GM12878 (cell line): ENCODE measurements at regions not wholly inside any gene's neighbourhood (a gene's known extent, or its start where the extent isn't known, plus 50 kb on each side); places are given as distances from the start of the nearest gene placed in this dataset.

ENCODE experiments used
- ATAC-seq: fragments of 200-7000 bp; cut with Tn5 transposase; 3 replicates; pipeline ENCODE4 v1.9.1; 2020; ENCODE audit warnings: mild to moderate bottlenecking, moderate library complexity
- BruUV-seq: library from RNA; stranded (reverse); fragments of 400-500 nt; replicated peaks from 2 replicates; lab custom pipeline; 2021; lab: Mats Ljungman, UMichigan
- CTCF ChIA-PET: fragments of 300-600 bp; sonication (Branson Sonifier 250); formaldehyde crosslinking; extraction: SDS; loops from one replicate; lab custom pipeline; 2021; ENCODE audit warnings: inconsistent platforms; lab: Yijun Ruan, JAX
- POLR2A ChIA-PET: fragments of 350-600 bp; formaldehyde crosslinking; extraction: SDS; loops from one replicate; lab custom pipeline; 2021; ENCODE audit warnings: inconsistent platforms; lab: Charles Lee
- RAD21 ChIA-PET: fragments of 300-600 bp; sonication (Branson Sonifier 250); formaldehyde crosslinking; loops from one replicate; lab custom pipeline; 2023; ENCODE audit warnings: antibody characterized with exemption; ENCODE audit not compliant: unreplicated experiment; lab: Charles Lee
- SMC1A ChIA-PET: fragments of 300-600 bp; sonication (Branson Sonifier 250); formaldehyde crosslinking; loops from one replicate; lab custom pipeline; 2023; ENCODE audit not compliant: unreplicated experiment, uncharacterized antibody; lab: Charles Lee
- DNase-seq: peaks from one replicate; pipeline ENCODE4 v3.0.0-alpha.2; 2011; ENCODE audit warnings: low read depth, low spot score
- FAIRE-seq: peaks from 3 replicates; lab custom pipeline; 2011; peaks lifted over from hg19 to GRCh38; lab: Jason Lieb, UNC
- H2AFZ ChIP-seq: 2 replicates; pipeline ENCODE4 v1.6.0; 2011; ENCODE audit warnings: low read depth, low read length, control low read depth; ENCODE audit not compliant: control insufficient read depth
- H3K27ac ChIP-seq: 2 replicates; pipeline ENCODE4 v1.5.1; 2011; ENCODE audit warnings: control low read depth; ENCODE audit not compliant: control insufficient read depth, insufficient read depth
- H3K27me3 ChIP-seq, 2 experiments: replicated peaks in 1 of 2; 2 replicates each; pipeline versions ENCODE4 v1.6.0 to v1.6.1; 2011; ENCODE audit warnings: low read length in 1 of 2; ENCODE audit not compliant: control insufficient read depth in 2 of 2, insufficient read depth in 2 of 2
- H3K36me3 ChIP-seq, 2 experiments: 2 replicates each; pipeline ENCODE4 v1.5.1; 2011; ENCODE audit warnings: low read length in 1 of 2; ENCODE audit not compliant: control insufficient read depth in 2 of 2, insufficient read depth in 2 of 2
- H3K4me1 ChIP-seq: 2 replicates; pipeline ENCODE4 v1.6.1; 2011; ENCODE audit warnings: mild to moderate bottlenecking, low read length, moderate library complexity, mixed read lengths; ENCODE audit not compliant: control insufficient read depth, insufficient read depth
- H3K4me2 ChIP-seq: 2 replicates; pipeline ENCODE4 v1.6.0; 2011; ENCODE audit warnings: control low read depth; ENCODE audit not compliant: control insufficient read depth, insufficient read depth
- H3K4me3 ChIP-seq: fragments of 200-600 bp; sonication (generic); 2 replicates; pipeline ENCODE4 v1.5.1; 2016
- H3K79me2 ChIP-seq: 2 replicates; pipeline ENCODE4 v1.6.0; 2011; ENCODE audit warnings: low read length; ENCODE audit not compliant: control insufficient read depth, insufficient read depth
- H3K9ac ChIP-seq: 2 replicates; pipeline ENCODE4 v1.8.0; 2011; ENCODE audit warnings: low read length, control low read depth, mixed read lengths; ENCODE audit not compliant: control insufficient read depth, insufficient read depth
- H3K9me3 ChIP-seq: replicated peaks from 3 replicates; pipeline ENCODE4 v1.5.1; 2011; ENCODE audit warnings: mild to moderate bottlenecking, low read length; ENCODE audit not compliant: control insufficient read depth, insufficient read depth
- H4K20me1 ChIP-seq: 2 replicates; pipeline ENCODE4 v1.6.0; 2011; ENCODE audit not compliant: control insufficient read depth, insufficient read depth
- BCL11A ChIP-seq: IDR thresholded peaks from 2 replicates; pipeline ENCODE4 v1.6.1; 2011; ENCODE audit warnings: low read depth, low read length
- CBX5 ChIP-seq: sonication (generic); IDR thresholded peaks from 2 replicates; pipeline ENCODE4 v1.6.1; 2016; ENCODE audit warnings: low read depth, moderate library complexity, mild to moderate bottlenecking, inconsistent platforms
- FOXK2 ChIP-seq: fragments of 450-650 bp; IDR thresholded peaks from 2 replicates; pipeline ENCODE4 v1.6.1; 2017; ENCODE audit warnings: mild to moderate bottlenecking, moderate library complexity
- GABPA ChIP-seq: IDR thresholded peaks from 2 replicates; pipeline ENCODE4 v1.6.1; 2014; ENCODE audit warnings: antibody characterized with exemption, low read depth, mild to moderate bottlenecking, inconsistent platforms
- HDAC6 ChIP-seq: fragments of 200-600 bp; sonication (generic); IDR thresholded peaks from one replicate; pipeline ENCODE4 v1.8.0; 2017; ENCODE audit warnings: antibody characterized with exemption; ENCODE audit not compliant: unreplicated experiment
- KAT2A ChIP-seq: conservative IDR thresholded peaks from 2 replicates; pipeline ENCODE4 v1.6.1; 2011; ENCODE audit warnings: low read depth, low read length; ENCODE audit not compliant: control insufficient read depth
- SIX5 ChIP-seq: IDR thresholded peaks from 2 replicates; pipeline ENCODE4 v1.6.1; 2011; ENCODE audit warnings: mild to moderate bottlenecking, low read depth, low read length, moderate library complexity; ENCODE audit not compliant: severe bottlenecking
- SP1 ChIP-seq: IDR thresholded peaks from one replicate; pipeline ENCODE4 v1.6.1; 2011; ENCODE audit warnings: low read depth, low read length
- ZBTB40 ChIP-seq: fragments of 450-650 bp; IDR thresholded peaks from 2 replicates; pipeline ENCODE4 v1.6.1; 2016; ENCODE audit warnings: mild to moderate bottlenecking, moderate library complexity, borderline replicate concordance
- WGBS: methylation state at CpG from one replicate; pipeline ENCODE4 v1.1.6; 2016; ENCODE audit warnings: low lambda C conversion rate; ENCODE audit not compliant: insufficient replicate concordance, insufficient coverage; ENCODE audit errors: missing lambda C conversion rate; 5-methylcytosine and 5-hydroxymethylcytosine counted together
- in situ Hi-C: fragments of 300-500 bp; cut with MboI; formaldehyde crosslinking; loops from 9 replicates; pipeline ENCODE4 v1.14.3; 2018; ENCODE audit warnings: mixed read lengths
- intact Hi-C: fragments of 100-400 bp; cut with micrococcal nuclease; formaldehyde crosslinking; loops from one replicate; pipeline ENCODE4 v1.14.2; 2022; ENCODE audit not compliant: unreplicated experiment

GRCh38 chr11:91783173-91783572 is 441.4 kb upstream of the FAT3 start:
- WGBS, result 3% methylated on average over 2 of the region's 2 CpGs
- TF ChIP-seq SIX5, result no peak
- TF ChIP-seq KAT2A, result no peak
- no peak for TF ChIP-seq CBX5
- no peak for TF ChIP-seq FOXK2
- TF ChIP-seq SP1, result no peak
- TF ChIP-seq ZBTB40, result no peak
- TF ChIP-seq HDAC6, result no peak
- no peak for TF ChIP-seq BCL11A
- no peak for TF ChIP-seq GABPA
- no peaks in the 10 kb centered on the region for H3K4me1 ChIP-seq

More at GRCh38 chr11:91783173-91783572, 441.4 kb upstream of the FAT3 start:
- RAD21 ChIA-PET, result no interaction called here
- no peak for FAIRE-seq
- H3K27me3 ChIP-seq, result no peaks in the 10 kb centered on the region
- SMC1A ChIA-PET, result no interaction called here
- no peak for ATAC-seq
- H3K9ac ChIP-seq, result no peak overlapping the region
- intact Hi-C loops (no loop called here), in situ Hi-C loops (no loop called here)
- no peak overlapping the region for H3K4me3 ChIP-seq
- POLR2A ChIA-PET, result no interaction called here
- H3K36me3 ChIP-seq, result no peaks in the 10 kb centered on the region
- no peak overlapping the region for H3K4me2 ChIP-seq
- no peak overlapping the region for H2AFZ ChIP-seq
- no TSS peak for BruUV-seq
- H3K27ac ChIP-seq, result no peak overlapping the region
- no peaks in the 10 kb centered on the region for H3K79me2 ChIP-seq
- CTCF ChIA-PET, result no interaction called here
- H4K20me1 ChIP-seq, result no peaks in the 10 kb centered on the region
- no peaks in the 10 kb centered on the region for H3K9me3 ChIP-seq
- no peak for DNase-seq
